GM21390 (cell line): ENCODE measurements at regions not wholly inside any gene's neighbourhood (a gene's known extent, or its start where the extent isn't known, plus 50 kb on each side); places are given as distances from the start of the nearest gene placed in this dataset.
A peak's percentile ranks its signal among the peaks of the same experiment; 100 is the strongest.

Experiments used
- ATAC-seq: cut with Tn5 transposase; IDR thresholded peaks from one replicate; pipeline ENCODE4 v1.9.1; 2021; ENCODE audit not compliant: unreplicated experiment

- no peak for ATAC-seq
These were observed 55.1 kb upstream of the SLC25A26 start for GRCh38 chr3:66165660-66166059.

- no peak for ATAC-seq
These were observed 56.6 kb upstream of the SLC25A26 start for GRCh38 chr3:66164155-66164554.

- ATAC-seq = no peak
These were observed 57.6 kb upstream of the SLC25A26 start for GRCh38 chr3:66163222-66163621.

GRCh38 chr3:66162766-66163165 lies 58.0 kb upstream of the SLC25A26 start:
- ATAC-seq = no peak

GRCh38 chr3:66158933-66159683 lies 61.7 kb upstream of the SLC25A26 start:
- ATAC-seq = no peak

- no peak for ATAC-seq
These were observed 66.3 kb upstream of the SLC25A26 start for GRCh38 chr3:66154444-66154861.

GRCh38 chr3:66153481-66154443 lies 67.0 kb upstream of the SLC25A26 start:
- ATAC-seq = no peak

- no peak for ATAC-seq
These were observed 68.5 kb upstream of the SLC25A26 start for GRCh38 chr3:66152336-66152735.

GRCh38 chr3:66150977-66151376 lies 69.8 kb upstream of the SLC25A26 start:
- ATAC-seq = no peak

GRCh38 chr3:66149269-66149668 lies 71.5 kb upstream of the SLC25A26 start:
- no peak for ATAC-seq

- no peak for ATAC-seq
These were observed 75.4 kb upstream of the SLC25A26 start for GRCh38 chr3:66145408-66145733.

GRCh38 chr3:66144568-66145407 lies 76.0 kb upstream of the SLC25A26 start:
- no peak for ATAC-seq

GRCh38 chr3:66142079-66142478 lies 78.7 kb upstream of the SLC25A26 start:
- no peak for ATAC-seq

- peak; percentile 79 for ATAC-seq
These were observed 79.9 kb upstream of the SLC25A26 start for GRCh38 chr3:66140743-66141372.

- ATAC-seq = no peak
These were observed 80.7 kb upstream of the SLC25A26 start for GRCh38 chr3:66140106-66140505.

GRCh38 chr3:66139415-66139814 lies 81.4 kb upstream of the SLC25A26 start:
- no peak for ATAC-seq

GRCh38 chr3:66138336-66139313 lies 82.2 kb upstream of the SLC25A26 start:
- ATAC-seq = peak; percentile 50

- no peak for ATAC-seq
These were observed 84.2 kb upstream of the SLC25A26 start for GRCh38 chr3:66136597-66136996.

GRCh38 chr3:66133853-66134445 lies 86.9 kb upstream of the SLC25A26 start:
- ATAC-seq = no peak
